HG02588 (cell line): ENCODE measurements at regions not wholly inside any gene's neighbourhood (a gene's known extent, or its start where the extent isn't known, plus 50 kb on each side); places are given as distances from the start of the nearest gene placed in this dataset.

Experiments used
- ATAC-seq: cut with Tn5 transposase; IDR thresholded peaks from one replicate; pipeline ENCODE4 v1.9.1; 2021; ENCODE audit warnings: mild to moderate bottlenecking, moderate library complexity; ENCODE audit not compliant: unreplicated experiment

DNA sequence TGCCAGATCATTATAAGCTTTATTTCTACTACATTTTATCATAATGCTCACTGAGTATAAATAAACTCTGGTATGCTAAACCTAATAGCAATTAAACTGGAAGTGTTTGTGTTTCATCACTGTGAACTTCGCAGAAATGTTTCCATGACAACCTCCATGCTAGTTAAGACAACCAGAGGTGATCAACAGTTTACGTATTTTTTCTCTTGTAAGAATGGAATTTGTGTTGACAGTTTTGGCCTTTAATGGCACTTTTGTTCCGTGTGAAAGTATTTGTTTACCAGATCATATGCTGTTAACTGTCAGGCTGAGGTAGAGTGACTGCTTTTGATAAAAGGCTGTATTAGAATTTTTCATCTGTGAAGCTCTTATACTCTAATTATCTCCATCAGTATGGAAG, 212.1 kb upstream of the PPP1R3A start:
- no peak for ATAC-seq

DNA sequence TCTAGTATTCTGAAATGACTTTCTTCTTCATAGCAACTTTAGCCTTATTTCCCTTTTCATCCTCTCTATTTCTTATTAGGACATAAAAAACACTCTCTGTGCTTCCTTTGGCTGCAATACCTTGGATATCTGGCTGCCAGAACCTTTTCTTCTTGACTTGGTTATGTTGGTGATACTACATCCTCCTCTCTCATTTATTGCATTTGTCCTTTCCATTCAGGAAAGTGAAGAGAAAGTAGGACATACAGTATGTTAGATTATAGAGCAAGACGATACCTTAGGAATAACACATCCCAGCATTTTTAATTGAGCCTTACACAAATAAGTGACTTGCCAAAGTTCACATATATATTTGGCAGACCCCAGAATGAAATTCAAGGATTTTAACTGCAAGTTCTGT, 210.1 kb upstream of the PPP1R3A start:
- no peak for ATAC-seq

DNA sequence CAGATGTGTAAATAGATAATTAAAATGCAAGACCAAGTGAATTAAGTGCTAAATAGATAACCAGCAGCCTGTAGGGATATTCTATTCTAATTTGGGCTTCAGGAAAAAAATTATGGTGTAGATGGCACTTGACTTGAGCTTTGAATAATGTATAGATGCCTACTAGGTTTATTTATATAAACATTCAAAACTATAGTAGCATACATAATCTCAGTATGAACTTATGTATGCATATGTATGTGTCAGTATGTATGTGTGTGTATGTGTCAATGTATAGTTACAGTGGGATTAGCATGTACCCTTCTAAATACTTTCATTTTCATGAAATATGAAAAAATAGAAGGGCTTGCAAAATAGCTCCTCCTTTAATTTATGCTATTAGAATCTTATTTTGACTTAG, 207.3 kb upstream of the PPP1R3A start:
- no peak for ATAC-seq

DNA sequence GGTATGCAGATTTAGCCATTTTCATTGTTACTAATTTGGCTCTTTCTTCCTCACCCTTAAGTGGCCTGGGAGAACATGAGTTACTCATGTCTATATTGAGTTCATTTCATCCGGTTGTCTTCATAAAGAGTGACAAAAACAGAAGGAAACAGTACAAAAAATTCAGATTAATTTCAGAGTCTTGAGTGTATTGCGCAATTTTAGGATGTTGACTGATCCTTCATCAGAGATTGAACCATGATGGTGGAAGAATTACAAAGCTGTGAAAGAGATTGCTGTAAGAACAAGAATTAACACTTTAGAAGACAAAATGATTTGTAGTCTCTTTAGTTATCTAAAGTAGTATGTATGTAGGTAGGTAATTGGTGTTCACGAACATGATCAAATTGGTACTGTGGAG, 194.0 kb upstream of the PPP1R3A start:
- no peak for ATAC-seq

DNA sequence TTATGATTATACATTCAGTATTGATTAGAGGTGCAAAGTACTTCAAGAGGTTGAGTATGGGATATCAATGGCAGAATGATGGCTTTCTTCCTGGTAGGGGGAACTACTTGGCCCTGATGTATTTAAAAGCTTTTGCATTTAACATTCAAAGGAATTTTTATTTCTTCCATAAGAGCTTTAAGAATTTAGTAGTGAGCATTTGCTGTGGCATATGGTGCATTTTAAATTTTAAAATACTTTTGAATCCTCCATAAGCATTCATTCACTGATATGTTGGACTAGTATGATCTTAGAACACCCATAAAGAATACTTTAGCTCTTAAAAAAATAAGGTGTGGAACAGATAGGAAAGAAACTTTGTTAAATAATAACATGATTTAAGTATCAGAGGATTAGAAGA, 191.9 kb upstream of the PPP1R3A start:
- ATAC-seq, result no peak

DNA sequence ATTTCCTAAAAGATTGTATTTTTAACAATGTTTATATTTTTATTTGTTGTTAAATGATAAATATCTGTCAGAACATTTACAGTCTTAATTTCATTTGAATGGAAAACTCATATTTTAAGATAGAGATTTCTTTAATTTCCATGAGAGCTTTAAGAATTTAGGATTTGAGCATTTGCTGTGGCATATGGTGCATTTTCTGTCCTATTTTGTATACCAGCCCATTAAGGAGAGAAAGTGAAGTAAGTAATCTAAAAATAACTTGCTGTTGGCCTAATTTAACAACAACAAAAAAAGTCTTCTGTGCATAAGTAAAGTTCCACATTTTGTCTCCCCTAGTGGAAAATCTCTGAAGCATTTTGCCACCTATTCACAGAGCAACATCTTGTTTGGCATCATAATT, 190.9 kb upstream of the PPP1R3A start:
- ATAC-seq, result no peak

DNA sequence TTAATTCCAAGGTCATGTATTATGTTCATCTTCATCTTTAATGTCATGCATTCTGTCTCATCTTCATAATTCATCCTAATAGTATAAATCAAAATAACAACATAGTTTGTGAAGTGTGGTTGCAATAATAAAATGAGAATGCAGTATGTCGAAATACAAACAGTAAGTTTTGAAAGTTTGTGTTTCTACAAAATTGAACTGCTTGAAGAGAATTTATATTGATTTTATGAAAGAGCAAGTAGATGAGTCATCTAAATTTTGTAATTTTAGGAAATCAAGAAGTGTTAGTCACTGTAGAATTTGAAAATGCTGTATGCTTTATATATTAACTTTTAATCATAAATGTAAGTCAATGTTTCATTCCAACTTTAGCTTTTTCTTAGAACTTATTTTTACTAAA, 190.5 kb upstream of the PPP1R3A start:
- no peak for ATAC-seq

DNA sequence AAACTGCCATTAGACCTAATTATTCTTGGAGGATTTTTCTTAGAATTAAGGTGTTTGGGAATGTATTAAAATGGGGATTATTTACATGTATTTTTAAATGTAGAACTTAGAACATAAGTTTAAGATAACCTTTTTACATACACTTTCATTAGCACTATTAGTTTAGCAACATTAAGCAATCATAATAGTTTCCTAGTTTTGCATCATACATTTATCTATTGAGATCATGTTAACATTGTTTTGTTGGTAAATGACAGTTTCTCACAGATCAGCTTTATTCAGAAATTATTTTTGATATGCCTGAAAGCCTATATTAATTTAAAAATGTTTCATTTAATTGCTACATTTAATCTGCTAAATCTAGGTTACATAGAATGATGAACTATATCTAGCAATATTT, 189.7 kb upstream of the PPP1R3A start:
- no peak for ATAC-seq

DNA sequence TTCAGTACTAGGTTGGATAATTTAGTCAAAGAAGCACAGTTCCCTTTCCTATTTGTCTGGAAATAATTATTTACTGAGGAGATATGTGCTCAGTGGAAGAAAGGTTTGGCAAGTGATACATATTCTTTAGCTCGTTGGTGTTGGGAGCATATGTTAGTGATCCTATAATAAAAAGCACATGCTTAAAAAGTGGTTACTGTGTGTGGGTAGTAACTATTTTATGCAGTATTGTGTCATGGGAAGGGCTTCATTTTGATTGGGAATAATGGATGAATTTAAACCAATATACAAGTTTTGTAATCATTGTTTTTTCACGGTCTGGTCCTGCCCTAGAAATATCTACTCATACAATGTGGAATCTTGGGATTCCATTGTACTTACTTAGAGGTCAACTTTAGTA, 188.7 kb upstream of the PPP1R3A start:
- no peak for ATAC-seq

DNA sequence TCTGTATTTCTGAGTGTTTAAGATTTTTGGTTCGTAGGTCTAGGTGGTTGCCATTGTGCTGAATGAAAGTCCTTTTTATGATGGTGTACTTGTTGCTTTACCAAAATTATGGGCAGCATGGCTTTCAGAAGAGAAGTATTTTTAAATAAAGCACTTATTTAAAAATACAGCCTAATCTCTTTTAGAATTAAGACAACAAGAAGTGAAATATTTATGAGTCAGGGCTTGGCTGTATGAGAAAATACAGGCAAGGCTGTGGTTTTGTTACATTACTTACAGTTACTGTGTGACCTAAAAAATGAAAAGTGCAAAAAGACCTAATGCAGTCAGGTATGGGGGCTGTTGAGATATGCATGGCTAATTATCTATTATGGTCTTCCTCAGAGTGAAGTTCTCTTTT, 185.2 kb upstream of the PPP1R3A start:
- no peak for ATAC-seq

DNA sequence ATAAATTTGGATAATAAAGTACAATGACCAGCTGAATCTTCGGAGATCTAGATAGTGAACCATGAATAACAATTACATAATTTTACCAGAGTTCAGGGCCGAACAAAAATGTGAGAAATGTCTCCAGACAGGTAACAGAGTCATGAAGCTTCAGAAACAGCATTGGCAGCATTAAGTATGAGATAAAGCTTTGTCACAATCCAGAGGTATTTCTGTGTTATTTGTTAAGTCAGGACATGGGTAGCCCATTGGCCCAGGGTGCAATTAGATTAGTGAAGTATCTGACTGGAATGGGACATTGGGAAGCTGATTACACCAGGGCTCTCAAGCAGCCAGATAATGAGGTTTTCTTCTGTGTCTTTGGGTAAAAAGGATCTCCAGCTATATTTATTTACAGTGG, 184.2 kb upstream of the PPP1R3A start:
- ATAC-seq, result no peak

DNA sequence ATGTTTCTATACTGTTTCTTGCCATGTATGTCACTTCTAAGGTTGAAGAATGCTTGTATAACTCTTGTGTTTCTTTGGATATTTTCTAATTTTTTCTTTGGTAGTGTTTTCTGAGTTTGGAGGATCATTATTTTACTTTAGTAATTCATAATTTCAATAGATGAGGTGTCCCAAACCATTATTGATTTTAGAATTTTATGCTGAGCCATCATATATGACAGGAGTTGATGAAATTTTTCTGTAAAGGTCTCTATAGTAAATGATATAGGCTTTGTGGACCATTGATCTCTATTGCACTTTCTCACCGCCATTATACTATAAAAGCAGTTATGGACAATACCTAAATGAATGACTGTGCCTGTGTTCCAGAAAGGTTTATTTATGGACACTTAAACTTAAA, 183.3 kb upstream of the PPP1R3A start:
- no peak for ATAC-seq

DNA sequence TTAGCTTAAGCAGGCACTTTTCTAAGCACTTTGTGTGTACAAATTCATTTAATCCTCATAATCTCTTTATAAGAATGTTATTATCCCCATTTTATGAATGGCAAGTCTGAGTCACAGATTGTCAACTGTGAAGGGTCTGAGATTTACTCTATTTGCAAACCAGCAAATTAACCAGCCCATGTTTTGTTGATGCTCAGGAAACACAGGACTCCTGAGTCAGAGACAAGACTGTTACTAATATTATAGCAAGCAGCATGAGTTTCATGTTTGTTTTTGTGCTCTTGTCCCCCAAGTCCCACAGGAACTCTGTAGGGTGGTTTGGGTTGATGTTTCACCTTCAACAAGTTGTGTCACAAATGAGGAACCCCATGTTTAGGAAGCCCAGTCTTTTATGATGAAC, 182.0 kb upstream of the PPP1R3A start:
- ATAC-seq, result no peak

DNA sequence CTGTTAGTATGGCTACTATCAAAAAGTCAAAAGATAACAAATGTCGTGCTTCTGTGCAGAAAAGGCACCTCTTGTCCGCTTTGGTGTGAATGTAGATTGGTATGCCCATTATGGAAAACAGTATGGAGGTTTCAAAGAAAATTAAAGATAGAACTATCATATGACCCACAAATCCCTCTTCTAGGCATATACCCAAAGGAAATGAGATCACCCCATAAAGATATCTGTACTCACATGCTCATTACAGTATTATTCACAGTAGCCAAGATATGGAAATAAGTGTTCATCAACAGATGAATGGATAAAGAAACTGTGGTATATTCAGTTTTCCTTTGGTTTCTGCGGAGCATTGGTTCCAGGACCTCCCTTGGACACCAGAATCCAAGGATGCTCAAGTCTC, 180.5 kb upstream of the PPP1R3A start:
- no peak for ATAC-seq

DNA sequence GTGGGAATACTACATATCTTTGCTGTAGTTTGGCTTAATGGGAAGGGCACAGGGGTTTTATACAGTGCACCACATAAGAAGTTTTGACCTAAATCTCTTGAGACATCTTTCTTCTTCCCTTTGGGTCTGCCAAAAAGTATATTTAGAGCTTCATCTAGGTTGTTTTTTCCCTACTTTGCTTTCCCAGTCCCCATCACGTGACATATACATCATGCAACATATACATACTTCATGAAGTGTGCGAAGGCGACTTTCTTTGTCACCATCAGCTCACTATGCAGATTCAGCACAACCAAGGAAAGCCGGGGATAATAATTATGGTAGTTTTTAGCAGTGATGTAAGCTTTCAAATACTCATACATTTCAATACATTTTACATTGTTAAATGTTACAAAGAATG, 177.1 kb upstream of the PPP1R3A start:
- no peak for ATAC-seq

DNA sequence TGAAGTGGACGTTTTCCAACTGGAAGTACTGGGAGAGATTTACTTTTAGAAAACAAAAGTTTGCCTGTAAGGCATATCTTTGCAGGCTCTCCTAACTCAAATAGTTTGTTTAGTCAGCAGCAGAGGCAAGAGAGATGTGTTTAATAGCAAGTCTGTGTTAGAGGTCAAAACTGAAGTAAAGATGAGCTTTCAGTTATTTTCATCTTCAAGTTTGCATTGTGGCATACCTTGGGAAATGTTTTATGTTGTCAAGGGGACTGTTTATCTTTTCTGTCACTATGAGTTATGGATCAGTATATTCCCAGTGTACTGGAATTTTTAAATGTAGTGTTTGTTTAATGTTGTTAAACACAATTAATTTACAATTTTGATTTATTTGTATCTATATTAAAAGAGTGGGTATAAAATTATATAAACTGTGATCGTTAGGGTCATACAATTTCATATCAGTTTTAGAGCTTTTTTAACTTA, 169.7 kb upstream of the PPP1R3A start:
- ATAC-seq, result no peak

DNA sequence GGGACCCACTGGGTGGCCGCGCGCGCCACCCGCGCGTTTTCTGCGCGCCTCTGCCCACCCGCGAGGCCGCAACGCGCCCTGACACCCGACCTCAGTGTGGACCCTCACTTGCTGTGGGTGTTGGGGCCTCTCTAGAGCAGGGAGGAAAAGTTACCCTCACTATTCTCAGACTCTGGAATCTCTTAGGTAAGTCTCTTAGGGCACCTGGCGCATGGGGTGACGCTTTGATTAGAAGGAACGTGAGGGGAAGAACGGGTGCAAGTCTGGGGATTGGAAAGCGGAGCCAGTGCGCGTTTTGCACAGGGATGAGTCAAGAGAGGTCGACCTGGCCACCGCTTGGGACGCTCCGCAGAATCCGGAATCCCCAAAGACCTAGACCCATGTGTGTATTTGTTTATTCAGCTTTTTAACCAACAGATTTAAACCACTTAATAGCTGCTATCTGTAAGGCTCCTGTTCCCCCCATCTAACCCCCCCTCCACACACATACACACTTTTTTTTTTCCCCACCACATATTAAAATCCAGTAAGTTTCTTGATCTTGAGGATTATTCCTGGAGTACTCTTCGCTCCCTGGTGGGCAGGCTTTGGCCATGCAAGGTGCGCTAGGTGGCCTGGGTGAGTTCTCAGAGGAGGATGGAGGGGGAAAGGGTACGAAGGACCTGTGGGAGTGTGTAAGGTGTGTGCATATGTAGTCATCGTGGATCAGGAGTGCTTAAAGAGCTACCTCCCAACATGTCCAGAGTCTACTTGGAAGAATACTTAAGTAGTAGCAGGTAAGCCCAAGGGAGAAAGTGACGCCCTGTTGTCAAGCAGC, 169.1 kb upstream of the PPP1R3A start:
- no peak for ATAC-seq

DNA sequence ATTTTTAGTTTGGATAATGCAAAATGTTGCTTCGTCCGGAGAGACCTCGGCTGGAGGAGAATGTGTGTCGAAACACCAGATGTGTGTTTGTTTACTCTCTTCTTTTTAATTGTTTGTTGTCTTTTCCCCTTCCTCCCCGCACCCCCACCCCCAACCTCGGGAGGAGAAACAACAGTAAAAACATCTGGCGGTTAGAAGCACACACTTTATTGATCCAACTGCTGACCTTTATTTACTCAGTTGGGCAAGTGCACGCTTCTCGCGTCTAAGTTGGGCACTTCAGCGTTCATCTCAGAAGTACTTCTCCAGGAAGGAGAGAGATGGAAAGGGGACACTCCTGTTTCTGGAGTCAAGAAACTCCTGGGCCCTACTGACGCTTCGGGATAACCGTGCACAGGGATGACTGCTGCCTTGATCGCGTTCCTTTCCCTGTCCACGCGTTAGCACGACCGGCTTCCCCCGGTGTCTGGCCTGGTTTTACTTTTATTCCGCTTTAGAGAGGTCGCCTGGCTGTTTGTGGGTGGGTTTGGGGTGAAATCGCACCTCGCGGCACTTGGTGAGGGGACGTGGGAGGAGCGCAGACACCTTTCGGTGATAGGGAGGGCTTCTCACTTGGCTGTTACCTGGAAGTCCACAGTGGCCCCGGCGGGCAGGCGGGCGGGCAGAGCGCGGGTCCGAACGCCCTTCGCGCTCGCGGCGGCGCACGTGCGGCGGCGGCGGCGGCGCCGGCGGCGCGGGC, 168.3 kb upstream of the PPP1R3A start:
- ATAC-seq, result no peak

DNA sequence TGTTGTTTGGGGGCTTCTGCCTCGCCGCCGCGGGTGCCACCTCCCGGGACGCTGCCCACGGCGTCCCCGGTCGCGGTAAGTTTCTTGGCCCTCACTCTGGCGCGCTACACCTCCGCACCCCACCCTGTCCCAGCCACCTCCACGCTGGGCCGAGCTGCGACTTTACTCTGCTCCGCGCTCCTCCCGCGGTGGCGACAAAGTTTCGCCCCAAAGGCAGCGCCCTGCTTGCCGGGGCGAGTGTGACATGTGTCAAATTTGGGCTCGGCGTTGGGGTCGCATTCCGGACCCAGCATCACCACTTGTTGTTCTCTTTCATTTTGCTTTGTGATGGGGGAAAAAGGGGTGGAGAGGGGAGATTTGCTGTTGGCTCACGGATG, 167.7 kb upstream of the PPP1R3A start:
- ATAC-seq, result no peak

DNA sequence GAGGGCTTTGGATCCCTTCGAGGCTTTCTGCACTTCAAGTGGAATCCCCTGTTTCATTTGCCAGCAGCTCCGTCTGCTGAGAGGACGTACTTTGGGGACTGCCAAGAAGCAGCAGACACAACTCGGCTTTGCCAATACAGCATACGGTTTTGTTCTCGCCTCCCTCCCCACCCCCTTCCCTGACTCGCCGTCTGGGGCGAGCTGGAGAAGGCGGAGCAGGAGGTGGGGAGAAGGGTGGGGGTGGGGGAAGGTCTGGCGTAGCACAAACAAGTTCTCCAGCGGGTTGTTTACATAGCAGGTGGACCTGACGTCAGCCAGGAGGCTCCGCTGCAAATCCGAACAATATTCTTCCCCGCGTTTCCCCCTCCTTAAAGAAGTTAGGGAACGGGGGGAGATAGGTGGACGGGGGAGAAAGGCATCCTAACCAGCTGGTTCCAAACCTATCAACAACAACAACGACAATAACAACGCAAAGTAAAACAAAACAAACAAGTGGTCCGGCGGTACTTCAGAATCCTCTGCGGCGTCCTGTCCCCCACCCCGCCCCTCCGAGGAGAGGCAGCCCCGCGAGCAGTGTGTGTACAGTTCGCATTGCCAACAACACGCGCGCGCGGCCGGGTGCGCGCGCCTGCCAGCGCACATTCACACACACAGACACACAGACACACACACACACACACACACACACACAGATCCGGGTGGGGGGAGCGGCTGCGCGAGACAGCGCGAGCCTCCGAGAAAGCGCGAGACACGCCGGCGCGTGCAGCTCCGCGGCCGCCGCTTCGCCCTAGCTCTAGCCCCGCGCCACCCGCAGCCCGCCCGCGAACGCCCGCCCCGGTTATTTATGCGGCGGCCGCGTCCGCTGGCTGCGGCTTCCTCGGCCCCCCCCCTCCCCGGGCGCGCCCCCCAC, 167.0 kb upstream of the PPP1R3A start:
- ATAC-seq, result no peak

DNA sequence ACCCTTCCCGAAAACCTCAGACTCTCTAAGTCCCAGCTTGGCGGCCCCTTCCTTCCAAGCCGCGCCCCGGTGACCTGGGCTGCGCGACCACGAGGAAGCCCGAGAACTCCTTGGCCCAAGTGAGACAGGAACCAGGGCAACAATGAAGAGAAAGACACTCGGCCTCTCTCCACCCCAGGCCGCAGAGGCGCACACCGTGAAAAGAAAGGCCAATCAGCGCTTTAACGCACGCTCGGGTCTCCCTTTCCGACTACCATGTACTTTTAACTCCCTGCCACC, 166.4 kb upstream of the PPP1R3A start:
- ATAC-seq, result no peak
